Kidney (tissue), 13 donors: ENCODE measurements at regions not wholly inside any gene's neighbourhood (a gene's known extent, or its start where the extent isn't known, plus 50 kb on each side); places are given as distances from the start of the nearest gene placed in this dataset.

Experiments used
- DNase-seq, 5 donors: peaks; one replicate each; pipeline ENCODE4 v3.0.0-alpha.2; 2013 to 2020
- FAIRE-seq: peaks from 2 replicates; lab custom pipeline; 2012; peaks lifted over from hg19 to GRCh38; lab: Jason Lieb, UNC
- H3K27ac ChIP-seq, 2 donors: one replicate each; pipeline ENCODE4 v1.7.0; 2013; ENCODE audit warnings: low read depth in 2 of 2, low read length in 2 of 2, inconsistent platforms in 1 of 2
- H3K27me3 ChIP-seq: one replicate; pipeline ENCODE4 v1.7.1; 2013; ENCODE audit warnings: low read length, inconsistent platforms; ENCODE audit not compliant: control insufficient read depth, insufficient read depth
- H3K36me3 ChIP-seq, 3 donors: one replicate each; pipeline versions ENCODE4 v1.7.0 to v1.7.1; 2013; ENCODE audit warnings: low read length in 3 of 3, control low read depth in 1 of 3, inconsistent platforms in 1 of 3; ENCODE audit not compliant: insufficient read depth in 3 of 3, control insufficient read depth in 2 of 3
- H3K4me1 ChIP-seq, 3 donors: one replicate each; pipeline versions ENCODE4 v1.7.0 to v1.7.1; 2013; ENCODE audit warnings: low read length in 3 of 3, inconsistent platforms in 1 of 3, low read depth in 1 of 3; ENCODE audit not compliant: control insufficient read depth in 2 of 3, insufficient read depth in 2 of 3
- H3K4me3 ChIP-seq, 3 donors: one replicate each; pipeline versions ENCODE4 v1.7.0 to v1.8.1; 2013; ENCODE audit warnings: low read length in 3 of 3, control low read depth in 1 of 3, inconsistent platforms in 1 of 3
- H3K9ac ChIP-seq, 3 donors: one replicate each; pipeline versions ENCODE4 v1.7.0 to v1.7.1; 2013; ENCODE audit warnings: low read length in 3 of 3, control low read depth in 1 of 3, inconsistent platforms in 1 of 3
- H3K9me3 ChIP-seq, 3 donors: one replicate each; pipeline versions ENCODE4 v1.7.0 to v1.7.1; 2013; ENCODE audit warnings: low read length in 3 of 3, control low read depth in 1 of 3, inconsistent platforms in 1 of 3; ENCODE audit not compliant: control insufficient read depth in 2 of 3, insufficient read depth in 1 of 3
- intact Hi-C: fragments of 100-400 bp; cut with DNase I; formaldehyde crosslinking; loops from one replicate; pipeline ENCODE4 v1.11.1; 2022
- TF ChIP-seq, protein P1 (sequence below): IDR thresholded peaks from 3 replicates; pipeline ENCODE4 v1.5.1; 2012; ENCODE audit warnings: mild to moderate bottlenecking, moderate library complexity, borderline replicate concordance; ENCODE audit not compliant: insufficient read depth; ENCODE audit errors: extremely low read depth
- donor health status: control.
- donor health status: control.
- donor health status: control.
- donor health status: control.
- donor health status: control.
- donor health status: DM: yes; HTN: yes; CAD: no.
- donor health status: Normal renal cell carcinoma (clear cell type).

DNA sequence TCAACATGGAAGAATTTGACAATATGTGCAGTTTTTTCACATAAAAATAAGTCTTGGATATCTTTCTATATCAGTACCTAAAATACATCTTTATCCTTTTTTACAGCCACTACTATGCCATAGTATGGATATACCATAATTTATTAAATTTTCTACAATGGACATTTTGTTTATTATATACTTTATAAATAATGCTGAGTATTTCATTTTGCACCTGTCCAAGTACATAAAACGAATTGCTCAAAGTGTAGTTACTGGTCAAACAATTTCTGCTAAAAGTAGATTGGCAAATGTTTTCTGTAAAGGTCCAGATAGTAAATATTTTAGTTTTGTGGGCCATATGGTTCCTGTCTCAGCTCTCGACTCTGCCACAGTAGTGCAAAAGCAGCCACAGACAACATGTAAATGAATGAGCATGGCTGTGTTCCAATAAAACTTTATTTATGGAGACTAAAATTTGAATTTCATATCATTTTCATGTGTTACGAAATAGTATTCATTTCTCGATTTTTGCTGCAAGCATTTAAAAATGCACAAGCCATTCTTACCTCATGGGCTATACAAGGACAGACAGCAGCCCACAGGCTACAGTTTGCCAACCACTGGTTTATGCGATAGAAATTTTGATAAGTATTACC, 96.9 kb upstream of the STEAP1B start:
- no peaks in the 10 kb centered on the region for H3K9me3 ChIP-seq
- intact Hi-C loops: no loop called here
- DNase-seq (no peak), FAIRE-seq (no peak)
- TF ChIP-seq, protein P1, sequence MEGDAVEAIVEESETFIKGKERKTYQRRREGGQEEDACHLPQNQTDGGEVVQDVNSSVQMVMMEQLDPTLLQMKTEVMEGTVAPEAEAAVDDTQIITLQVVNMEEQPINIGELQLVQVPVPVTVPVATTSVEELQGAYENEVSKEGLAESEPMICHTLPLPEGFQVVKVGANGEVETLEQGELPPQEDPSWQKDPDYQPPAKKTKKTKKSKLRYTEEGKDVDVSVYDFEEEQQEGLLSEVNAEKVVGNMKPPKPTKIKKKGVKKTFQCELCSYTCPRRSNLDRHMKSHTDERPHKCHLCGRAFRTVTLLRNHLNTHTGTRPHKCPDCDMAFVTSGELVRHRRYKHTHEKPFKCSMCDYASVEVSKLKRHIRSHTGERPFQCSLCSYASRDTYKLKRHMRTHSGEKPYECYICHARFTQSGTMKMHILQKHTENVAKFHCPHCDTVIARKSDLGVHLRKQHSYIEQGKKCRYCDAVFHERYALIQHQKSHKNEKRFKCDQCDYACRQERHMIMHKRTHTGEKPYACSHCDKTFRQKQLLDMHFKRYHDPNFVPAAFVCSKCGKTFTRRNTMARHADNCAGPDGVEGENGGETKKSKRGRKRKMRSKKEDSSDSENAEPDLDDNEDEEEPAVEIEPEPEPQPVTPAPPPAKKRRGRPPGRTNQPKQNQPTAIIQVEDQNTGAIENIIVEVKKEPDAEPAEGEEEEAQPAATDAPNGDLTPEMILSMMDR: no peak
- no peaks in the 10 kb centered on the region for H3K27me3 ChIP-seq
- H3K36me3 ChIP-seq: no peaks in the 10 kb centered on the region
- H3K9ac ChIP-seq: no peak overlapping the region
- no peak overlapping the region for H3K27ac ChIP-seq
- no peak overlapping the region for H3K4me3 ChIP-seq
- H3K4me1 ChIP-seq: no peaks in the 10 kb centered on the region

DNA sequence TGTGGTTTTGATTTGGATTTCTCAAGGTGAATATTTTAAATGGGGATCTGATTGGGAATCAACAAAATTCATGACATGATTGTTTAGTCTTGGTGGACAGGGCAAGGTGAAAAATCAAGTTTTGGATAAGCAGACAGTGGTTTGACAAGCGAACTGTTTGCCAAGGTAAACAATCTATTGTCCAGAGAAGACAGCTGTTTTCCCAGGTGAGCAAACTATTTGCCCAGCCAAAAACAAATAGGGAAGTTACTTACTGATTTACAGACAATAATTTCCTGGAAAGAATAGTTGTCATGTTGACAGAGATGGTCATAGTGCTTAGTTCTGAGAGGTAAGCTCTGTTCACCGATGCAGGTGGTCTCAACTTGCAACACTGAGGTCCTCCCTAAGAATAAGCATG, 94.0 kb upstream of the STEAP1B start:
- Histone ChIP-seq H3K9me3 (no peaks in the 10 kb centered on the region), H3K9ac (no peak overlapping the region), H3K4me3 (no peak overlapping the region), H3K27ac (no peak overlapping the region), H3K36me3 (no peaks in the 10 kb centered on the region), H3K27me3 (no peaks in the 10 kb centered on the region), H3K4me1 (peaks cover 0 to 9% (median 7%) of the 10 kb centered on the region in 3 donors)
- TF ChIP-seq, protein P1: no peak
- intact Hi-C loops: no loop called here
- no peak for DNase-seq
- FAIRE-seq: no peak

DNA sequence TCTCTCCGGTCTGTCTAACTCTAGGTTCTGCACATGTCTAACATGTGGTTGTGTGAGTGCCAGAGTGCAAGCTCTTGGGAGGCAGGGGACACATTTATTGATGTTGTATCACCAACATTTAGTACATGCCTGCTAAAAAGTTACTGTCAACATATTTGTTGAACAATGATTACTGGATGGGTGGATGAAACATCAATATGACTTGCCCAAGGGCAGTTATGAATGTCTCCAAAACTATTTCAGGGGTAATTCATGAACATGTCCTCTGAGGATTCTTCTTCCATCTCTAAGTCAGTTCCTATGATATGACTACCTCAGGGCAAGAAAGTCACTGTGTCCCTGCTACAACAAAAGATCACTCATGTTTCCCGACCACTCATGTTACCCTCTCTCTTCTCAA, 91.3 kb upstream of the STEAP1B start:
- H3K4me1 ChIP-seq: peaks cover 0 to 26% (median 18%) of the 10 kb centered on the region in 3 donors
- no peak overlapping the region for H3K9ac ChIP-seq
- H3K4me3 ChIP-seq: no peak overlapping the region
- TF ChIP-seq, protein P1: no peak
- intact Hi-C loops: no loop called here
- no peak overlapping the region for H3K27ac ChIP-seq
- no peaks in the 10 kb centered on the region for H3K36me3 ChIP-seq
- H3K9me3 ChIP-seq: no peaks in the 10 kb centered on the region
- FAIRE-seq (no peak), DNase-seq (no peak)
- H3K27me3 ChIP-seq: no peaks in the 10 kb centered on the region

DNA sequence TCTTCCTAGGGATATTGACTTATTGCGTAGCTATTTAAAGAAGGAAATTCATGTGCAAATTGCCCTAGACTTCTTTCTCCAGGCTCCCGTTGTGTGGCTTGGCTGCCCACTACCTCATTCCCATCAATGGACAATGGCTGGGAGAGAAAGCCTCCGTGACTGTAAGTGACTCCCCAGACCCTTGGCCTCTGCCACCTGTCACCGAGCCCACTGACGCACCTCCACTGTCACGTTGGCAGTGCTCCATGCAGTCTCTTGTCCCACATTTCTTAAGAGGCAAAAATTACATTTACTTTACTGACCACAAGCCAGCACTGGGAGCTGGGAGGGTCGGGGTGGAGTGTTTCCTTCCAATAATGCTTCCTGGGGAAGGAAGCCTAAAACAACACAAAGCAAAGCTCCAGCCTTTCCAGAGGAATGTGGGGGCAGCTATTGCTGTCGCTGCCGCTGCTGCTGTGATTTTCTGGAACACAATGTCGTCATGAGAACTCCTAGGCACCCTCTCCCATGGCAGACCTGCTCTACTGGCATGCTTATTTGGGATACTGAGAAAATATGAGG, 89.7 kb upstream of the STEAP1B start:
- no peaks in the 10 kb centered on the region for H3K36me3 ChIP-seq
- H3K9me3 ChIP-seq: no peaks in the 10 kb centered on the region
- H3K9ac ChIP-seq: no peak overlapping the region
- TF ChIP-seq, protein P1: no peak
- H3K4me3 ChIP-seq: no peak overlapping the region
- no peak for FAIRE-seq
- DNase-seq: peak; percentile 46 to 89 (median 66)
- intact Hi-C loops: no loop called here
- H3K27ac ChIP-seq: peak overlapping the region; percentile 28 to 80
- H3K4me1 ChIP-seq: peaks cover 0 to 27% (median 18%) of the 10 kb centered on the region in 3 donors
- H3K27me3 ChIP-seq: no peaks in the 10 kb centered on the region
